ENCODE measurements at regions not wholly inside any gene's neighbourhood (a gene's known extent, or its start where the extent isn't known, plus 50 kb on each side); places are given as distances from the start of the nearest gene placed in this dataset.
A peak's percentile ranks its signal among the peaks of the same experiment; 100 is the strongest.

GRCh38 chr3:31274326-31275024 is 258.2 kb upstream of the STT3B start:
- no peaks in the 10 kb centered on the region for H3K27me3 Mint-ChIP-seq
- H3K9me3 Mint-ChIP-seq (ENCODE audit: low read depth) = no peaks in the 10 kb centered on the region
- no peaks in the 10 kb centered on the region for H3K36me3 Mint-ChIP-seq
- no peak overlapping the region for H3K4me3 Mint-ChIP-seq
- H3K4me1 Mint-ChIP-seq (ENCODE audit: low read depth) = peaks cover 9% of the 10 kb centered on the region
- no peak overlapping the region for H3K27ac Mint-ChIP-seq

- H3K27ac Mint-ChIP-seq = no peak overlapping the region
- H3K27me3 Mint-ChIP-seq = no peaks in the 10 kb centered on the region
- peaks cover 9% of the 10 kb centered on the region for H3K4me1 Mint-ChIP-seq (ENCODE audit: low read depth)
- H3K9me3 Mint-ChIP-seq (ENCODE audit: low read depth) = no peaks in the 10 kb centered on the region
- no peak overlapping the region for H3K4me3 Mint-ChIP-seq
- H3K36me3 Mint-ChIP-seq = no peaks in the 10 kb centered on the region
These were observed 257.6 kb upstream of the STT3B start for GRCh38 chr3:31275038-31275572.

- Mint-ChIP-seq H3K27me3 (no peaks in the 10 kb centered on the region), H3K36me3 (no peaks in the 10 kb centered on the region), H3K9me3 (ENCODE audit: low read depth) (no peaks in the 10 kb centered on the region), H3K4me3 (no peak overlapping the region), H3K27ac (no peak overlapping the region), H3K4me1 (ENCODE audit: low read depth) (peaks cover 9% of the 10 kb centered on the region)
These were observed 257.1 kb upstream of the STT3B start for GRCh38 chr3:31275583-31275982.

- no peak overlapping the region for H3K4me3 Mint-ChIP-seq
- no peak overlapping the region for H3K27ac Mint-ChIP-seq
- H3K4me1 Mint-ChIP-seq (ENCODE audit: low read depth) = peaks cover 9% of the 10 kb centered on the region
- H3K9me3 Mint-ChIP-seq (ENCODE audit: low read depth) = no peaks in the 10 kb centered on the region
- no peaks in the 10 kb centered on the region for H3K36me3 Mint-ChIP-seq
- H3K27me3 Mint-ChIP-seq = no peaks in the 10 kb centered on the region
These were observed 255.1 kb upstream of the STT3B start for GRCh38 chr3:31277582-31277981.

- H3K27me3 Mint-ChIP-seq = no peaks in the 10 kb centered on the region
- H3K9me3 Mint-ChIP-seq (ENCODE audit: low read depth) = no peaks in the 10 kb centered on the region
- peaks cover 9% of the 10 kb centered on the region for H3K4me1 Mint-ChIP-seq (ENCODE audit: low read depth)
- no peak overlapping the region for H3K4me3 Mint-ChIP-seq
- H3K36me3 Mint-ChIP-seq = peaks cover 4% of the 10 kb centered on the region
- no peak overlapping the region for H3K27ac Mint-ChIP-seq
These were observed 254.2 kb upstream of the STT3B start for GRCh38 chr3:31278532-31278931.

GRCh38 chr3:31284776-31285175 is 247.9 kb upstream of the STT3B start:
- Mint-ChIP-seq H3K4me3 (no peak overlapping the region), H3K27me3 (no peaks in the 10 kb centered on the region), H3K36me3 (peaks cover 6% of the 10 kb centered on the region), H3K27ac (no peak overlapping the region), H3K9me3 (ENCODE audit: low read depth) (no peaks in the 10 kb centered on the region), H3K4me1 (ENCODE audit: low read depth) (peaks cover 17% of the 10 kb centered on the region)

- H3K9me3 Mint-ChIP-seq (ENCODE audit: low read depth) = no peaks in the 10 kb centered on the region
- no peak overlapping the region for H3K4me3 Mint-ChIP-seq
- peaks cover 21% of the 10 kb centered on the region for H3K4me1 Mint-ChIP-seq (ENCODE audit: low read depth)
- no peak overlapping the region for H3K27ac Mint-ChIP-seq
- no peaks in the 10 kb centered on the region for H3K27me3 Mint-ChIP-seq
- peaks cover 6% of the 10 kb centered on the region for H3K36me3 Mint-ChIP-seq
These were observed 246.8 kb upstream of the STT3B start for GRCh38 chr3:31285833-31286486.

GRCh38 chr3:31288224-31288623 is 244.5 kb upstream of the STT3B start:
- H3K9me3 Mint-ChIP-seq (ENCODE audit: low read depth) = no peaks in the 10 kb centered on the region
- peaks cover 21% of the 10 kb centered on the region for H3K4me1 Mint-ChIP-seq (ENCODE audit: low read depth)
- H3K27me3 Mint-ChIP-seq = no peaks in the 10 kb centered on the region
- H3K4me3 Mint-ChIP-seq = no peak overlapping the region
- peaks cover 5% of the 10 kb centered on the region for H3K36me3 Mint-ChIP-seq
- peak overlapping the region; percentile 16 for H3K27ac Mint-ChIP-seq

- Mint-ChIP-seq H3K27me3 (no peaks in the 10 kb centered on the region), H3K27ac (no peak overlapping the region), H3K4me3 (no peak overlapping the region), H3K4me1 (ENCODE audit: low read depth) (peaks cover 21% of the 10 kb centered on the region), H3K36me3 (peaks cover under 1% of the 10 kb centered on the region), H3K9me3 (ENCODE audit: low read depth) (no peaks in the 10 kb centered on the region)
These were observed 244.1 kb upstream of the STT3B start for GRCh38 chr3:31288641-31289100.

- Mint-ChIP-seq H3K4me1 (ENCODE audit: low read depth) (peaks cover 20% of the 10 kb centered on the region), H3K9me3 (ENCODE audit: low read depth) (no peaks in the 10 kb centered on the region), H3K27me3 (no peaks in the 10 kb centered on the region), H3K4me3 (no peak overlapping the region), H3K27ac (no peak overlapping the region), H3K36me3 (no peaks in the 10 kb centered on the region)
These were observed 243.1 kb upstream of the STT3B start for GRCh38 chr3:31289584-31289983.

- Mint-ChIP-seq H3K4me3 (no peak overlapping the region), H3K9me3 (ENCODE audit: low read depth) (no peaks in the 10 kb centered on the region), H3K27me3 (no peaks in the 10 kb centered on the region), H3K4me1 (ENCODE audit: low read depth) (peaks cover 20% of the 10 kb centered on the region), H3K27ac (no peak overlapping the region), H3K36me3 (no peaks in the 10 kb centered on the region)
These were observed 242.7 kb upstream of the STT3B start for GRCh38 chr3:31290046-31290445.

GRCh38 chr3:31291818-31292217 is 240.9 kb upstream of the STT3B start:
- H3K9me3 Mint-ChIP-seq (ENCODE audit: low read depth) = no peaks in the 10 kb centered on the region
- no peaks in the 10 kb centered on the region for H3K27me3 Mint-ChIP-seq
- peaks cover 21% of the 10 kb centered on the region for H3K4me1 Mint-ChIP-seq (ENCODE audit: low read depth)
- no peak overlapping the region for H3K4me3 Mint-ChIP-seq
- H3K27ac Mint-ChIP-seq = no peak overlapping the region
- no peaks in the 10 kb centered on the region for H3K36me3 Mint-ChIP-seq

GRCh38 chr3:31294430-31295149 is 238.1 kb upstream of the STT3B start:
- Mint-ChIP-seq H3K27me3 (no peaks in the 10 kb centered on the region), H3K9me3 (ENCODE audit: low read depth) (no peaks in the 10 kb centered on the region), H3K36me3 (no peaks in the 10 kb centered on the region), H3K4me3 (no peak overlapping the region), H3K4me1 (ENCODE audit: low read depth) (peaks cover 8% of the 10 kb centered on the region), H3K27ac (no peak overlapping the region)

- Mint-ChIP-seq H3K36me3 (no peaks in the 10 kb centered on the region), H3K4me3 (no peak overlapping the region), H3K27ac (no peak overlapping the region), H3K4me1 (ENCODE audit: low read depth) (peaks cover 2% of the 10 kb centered on the region), H3K27me3 (no peaks in the 10 kb centered on the region), H3K9me3 (ENCODE audit: low read depth) (no peaks in the 10 kb centered on the region)
These were observed 237.5 kb upstream of the STT3B start for GRCh38 chr3:31295150-31295765.

Data from activated naive CD8-positive, alpha-beta T cell (primary cell).